ENCODE measurements at regions not wholly inside any gene's neighbourhood (a gene's known extent, or its start where the extent isn't known, plus 50 kb on each side); places are given as distances from the start of the nearest gene placed in this dataset.

GRCh38 chr17:54009502-54009901 is 186.8 kb downstream of the KIF2B start:
- DNase-seq, result no peak

- DNase-seq, result no peak
These were observed 190.3 kb downstream of the KIF2B start for GRCh38 chr17:54013072-54013471.

- no peak for DNase-seq
These were observed 193.0 kb downstream of the KIF2B start for GRCh38 chr17:54015734-54016133.

GRCh38 chr17:54021418-54021817 is 198.7 kb downstream of the KIF2B start:
- DNase-seq, result no peak

GRCh38 chr17:54028986-54029580 is 206.4 kb downstream of the KIF2B start:
- DNase-seq, result no peak

- DNase-seq, result no peak
These were observed 207.3 kb downstream of the KIF2B start for GRCh38 chr17:54029986-54030385.

GRCh38 chr17:54046570-54046969 is 223.8 kb downstream of the KIF2B start:
- no peak for DNase-seq

GRCh38 chr17:54063639-54064038 is 240.9 kb downstream of the KIF2B start:
- no peak for DNase-seq

GRCh38 chr17:54085020-54085419 is 262.3 kb downstream of the KIF2B start:
- no peak for DNase-seq

GRCh38 chr17:54085934-54086333 is 263.2 kb downstream of the KIF2B start:
- DNase-seq, result no peak

- no peak for DNase-seq
These were observed 273.5 kb downstream of the KIF2B start for GRCh38 chr17:54096216-54096615.

- DNase-seq, result no peak
These were observed 276.5 kb downstream of the KIF2B start for GRCh38 chr17:54099221-54099620.

- DNase-seq, result no peak
These were observed 279.5 kb downstream of the KIF2B start for GRCh38 chr17:54102246-54102645.

GRCh38 chr17:54111576-54111975 is 288.8 kb downstream of the KIF2B start:
- no peak for DNase-seq

- no peak for DNase-seq
These were observed 294.7 kb downstream of the KIF2B start for GRCh38 chr17:54117452-54117851.

- no peak for DNase-seq
These were observed 301.7 kb downstream of the KIF2B start for GRCh38 chr17:54124456-54124855.

GRCh38 chr17:54153423-54153822 is 330.7 kb downstream of the KIF2B start:
- DNase-seq, result no peak

- DNase-seq, result no peak
These were observed 334.8 kb downstream of the KIF2B start for GRCh38 chr17:54157542-54157941.

- no peak for DNase-seq
These were observed 349.6 kb downstream of the KIF2B start for GRCh38 chr17:54172096-54172984.

- no peak for DNase-seq
These were observed 350.2 kb downstream of the KIF2B start for GRCh38 chr17:54172985-54173316.

- DNase-seq, result no peak
These were observed 355.0 kb downstream of the KIF2B start for GRCh38 chr17:54177606-54178308.

GRCh38 chr17:54180950-54181349 is 358.2 kb downstream of the KIF2B start:
- no peak for DNase-seq

- DNase-seq, result no peak
These were observed 368.5 kb downstream of the KIF2B start for GRCh38 chr17:54191261-54191660.

- no peak for DNase-seq
These were observed 371.5 kb downstream of the KIF2B start for GRCh38 chr17:54194268-54194667.

Measured in NCI-H748 treated with DMSO at 0.1 percent for 48 hours (cell line).